ENCODE measurements at regions not wholly inside any gene's neighbourhood (a gene's known extent, or its start where the extent isn't known, plus 50 kb on each side); places are given as distances from the start of the nearest gene placed in this dataset.

DNA sequence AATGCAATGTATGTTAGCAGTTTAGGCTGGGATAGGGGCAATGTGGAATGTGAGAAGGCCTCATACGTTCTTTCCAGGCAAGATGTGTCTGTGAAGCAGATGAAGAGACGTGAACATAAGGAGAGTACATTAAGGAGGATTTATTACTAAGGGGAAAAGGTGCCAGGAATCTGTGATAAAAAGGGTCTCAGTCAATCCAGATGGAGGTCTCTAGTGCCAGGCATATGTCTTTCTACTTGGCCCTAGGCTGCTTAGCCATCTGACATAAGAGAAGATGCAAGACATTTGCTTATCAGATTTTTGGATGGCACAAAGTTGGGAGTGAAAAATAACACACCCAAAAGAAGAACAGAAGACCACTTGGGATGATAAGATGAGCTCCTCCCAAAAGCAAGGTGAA lies 93.0 kb upstream of the PRKG2 start:
- TF ChIP-seq CTCF (IDR thresholded peaks at IDR 0.05; ENCODE audit: low read depth, low read length, poor library complexity, severe bottlenecking), result no peak
- TF ChIP-seq EZH2phosphoT487 (IDR thresholded peaks at IDR 0.05; ENCODE audit: borderline replicate concordance, low read length), result no peak

Data from DOHH2 (cell line).